HG03342 (cell line): ENCODE measurements at regions not wholly inside any gene's neighbourhood (a gene's known extent, or its start where the extent isn't known, plus 50 kb on each side); places are given as distances from the start of the nearest gene placed in this dataset.
"Not testable (repeated sequence)": the region's sequence is repeated elsewhere in the genome, so short reads cannot be mapped to it uniquely, and the experiment has no call there.

ENCODE experiments used
- ATAC-seq: cut with Tn5 transposase; IDR thresholded peaks from one replicate; pipeline ENCODE4 v1.9.1; 2021; ENCODE audit warnings: mild to moderate bottlenecking, moderate library complexity; ENCODE audit not compliant: unreplicated experiment

- no peak for ATAC-seq
Measured at GRCh38 chr22:48498526-48499331, 1328.9 kb downstream of the BRD1 start.

- ATAC-seq, result not testable (repeated sequence)
Measured at GRCh38 chr22:48497743-48498520, 1329.7 kb downstream of the BRD1 start.

- ATAC-seq, result no peak
Measured at GRCh38 chr22:48496987-48497650, 1330.6 kb downstream of the BRD1 start.

DNA sequence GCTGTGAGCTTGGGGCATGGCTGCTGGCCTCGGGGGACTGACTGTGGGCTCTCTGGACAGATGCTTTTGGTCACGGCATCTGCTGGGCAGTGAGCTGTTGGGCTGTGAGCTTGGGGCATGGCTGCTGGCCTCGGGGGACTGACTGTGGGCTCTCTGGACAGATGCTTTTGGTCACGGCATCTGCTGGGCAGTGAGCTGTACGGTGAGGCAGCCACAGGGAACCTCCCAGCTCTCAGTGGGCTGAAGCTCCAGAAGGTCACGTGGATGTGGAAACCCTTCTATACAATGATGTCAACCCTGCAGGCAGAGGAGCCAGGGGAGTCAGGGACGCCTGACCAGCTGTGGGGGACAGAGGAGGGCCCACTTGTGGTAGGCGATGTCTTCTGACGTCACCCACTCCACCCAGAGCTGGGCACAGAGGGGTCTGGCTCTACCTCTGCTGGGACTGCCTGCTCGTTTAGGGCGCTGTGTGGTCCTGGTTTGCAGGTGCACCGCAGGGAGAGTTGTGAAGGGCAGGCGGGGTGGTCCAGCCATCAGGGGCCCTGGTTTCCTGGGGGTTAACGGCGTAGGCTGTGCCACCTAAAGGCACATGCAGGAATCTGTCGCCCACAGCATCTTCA lies 1331.3 kb downstream of the BRD1 start:
- no peak for ATAC-seq

DNA sequence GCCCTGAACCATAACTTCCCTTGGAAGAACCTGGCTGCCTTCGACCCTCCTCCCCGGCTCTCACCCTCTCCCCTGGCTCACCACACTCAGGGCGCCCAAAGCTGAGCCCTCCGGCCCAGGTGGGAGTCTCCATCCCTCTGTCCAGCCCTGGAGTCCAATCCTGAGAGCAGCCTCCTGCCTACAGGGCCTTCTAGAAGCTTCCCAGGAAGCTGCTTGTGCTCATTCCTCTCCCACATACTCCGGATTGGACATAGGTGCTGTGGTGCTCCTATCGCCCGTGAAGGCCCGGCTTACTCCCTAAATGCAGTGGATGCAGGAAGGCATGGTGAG lies 1332.0 kb downstream of the BRD1 start:
- ATAC-seq, result no peak

GRCh38 chr22:48494968-48495750 lies 1332.5 kb downstream of the BRD1 start:
- ATAC-seq, result no peak

GRCh38 chr22:48494256-48494967 lies 1333.3 kb downstream of the BRD1 start:
- ATAC-seq, result no peak

- no peak for ATAC-seq
Measured at GRCh38 chr22:48493733-48494132, 1333.9 kb downstream of the BRD1 start.

- ATAC-seq, result no peak
Measured at GRCh38 chr22:48492366-48493320, 1335.0 kb downstream of the BRD1 start.

DNA sequence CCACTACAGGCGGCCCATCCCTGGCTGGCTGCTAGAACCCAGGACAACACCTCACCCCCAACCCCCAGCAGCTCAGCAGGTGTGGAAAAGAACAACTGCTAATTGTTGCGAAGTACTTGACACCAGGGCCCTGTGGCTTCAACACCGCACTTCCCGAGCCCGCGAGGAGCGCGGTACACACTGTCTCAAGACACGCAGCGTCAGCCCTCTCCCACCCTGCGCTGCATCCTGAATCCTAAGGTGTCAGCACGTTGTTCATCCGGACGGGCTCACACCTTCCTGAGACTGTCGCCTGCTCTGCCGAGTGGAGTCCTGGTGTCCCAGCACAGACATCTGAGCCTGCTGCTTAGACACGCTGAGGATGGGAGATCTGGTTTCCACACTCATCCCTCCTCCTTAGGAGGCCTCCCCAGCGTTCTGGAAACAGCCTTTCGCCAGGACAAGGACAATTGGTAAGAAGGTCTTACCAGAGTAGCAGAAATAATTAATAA lies 1336.2 kb downstream of the BRD1 start:
- no peak for ATAC-seq

GRCh38 chr22:48490500-48491411 lies 1336.9 kb downstream of the BRD1 start:
- ATAC-seq, result no peak

DNA sequence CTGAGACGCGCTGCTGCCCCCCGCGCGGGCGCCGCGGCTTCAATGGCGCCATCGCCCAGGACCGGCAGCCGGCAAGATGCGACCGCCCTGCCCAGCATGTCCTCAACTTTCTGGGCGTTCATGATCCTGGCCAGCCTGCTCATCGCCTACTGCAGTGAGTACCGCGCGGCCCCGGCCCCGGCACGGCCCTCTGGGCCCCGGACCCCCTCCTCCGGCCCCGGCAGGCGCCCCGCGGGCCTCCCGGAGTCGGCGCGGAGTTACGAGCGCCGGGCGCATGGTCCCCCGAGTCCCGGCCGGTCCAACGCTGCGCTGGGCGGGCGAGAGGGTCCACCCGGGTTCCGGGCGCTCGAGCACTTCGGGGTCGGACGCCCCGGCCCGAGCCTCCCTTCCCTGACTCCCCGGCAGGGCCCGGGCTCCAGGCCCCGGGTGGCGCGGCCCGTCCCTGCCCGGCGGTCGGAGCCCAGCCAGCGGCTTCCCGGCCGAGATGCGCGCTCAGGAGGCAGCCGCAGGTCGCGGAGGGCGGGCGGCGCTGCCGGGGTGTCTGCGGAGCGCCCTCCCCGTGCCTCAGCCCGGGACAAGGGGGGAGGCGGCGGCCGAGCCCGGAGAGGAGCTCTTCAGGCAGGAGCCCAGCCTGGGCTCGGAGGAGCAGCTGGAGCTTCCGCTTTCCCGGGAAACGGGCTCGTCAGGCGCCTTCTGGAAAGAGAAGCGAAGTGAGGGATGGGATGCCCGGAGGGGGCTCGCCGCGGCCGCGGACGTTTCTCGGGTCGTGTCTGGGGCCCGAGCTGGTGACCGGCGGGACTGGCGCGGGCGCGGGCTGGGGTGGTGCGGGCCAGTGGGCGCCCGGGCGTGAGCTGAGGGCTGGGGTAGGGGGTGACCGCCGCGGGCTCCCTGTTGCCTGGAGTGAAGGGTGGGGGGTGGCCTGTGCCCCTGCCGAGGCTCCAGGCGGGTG lies 1337.8 kb downstream of the BRD1 start:
- ATAC-seq, result no peak

DNA sequence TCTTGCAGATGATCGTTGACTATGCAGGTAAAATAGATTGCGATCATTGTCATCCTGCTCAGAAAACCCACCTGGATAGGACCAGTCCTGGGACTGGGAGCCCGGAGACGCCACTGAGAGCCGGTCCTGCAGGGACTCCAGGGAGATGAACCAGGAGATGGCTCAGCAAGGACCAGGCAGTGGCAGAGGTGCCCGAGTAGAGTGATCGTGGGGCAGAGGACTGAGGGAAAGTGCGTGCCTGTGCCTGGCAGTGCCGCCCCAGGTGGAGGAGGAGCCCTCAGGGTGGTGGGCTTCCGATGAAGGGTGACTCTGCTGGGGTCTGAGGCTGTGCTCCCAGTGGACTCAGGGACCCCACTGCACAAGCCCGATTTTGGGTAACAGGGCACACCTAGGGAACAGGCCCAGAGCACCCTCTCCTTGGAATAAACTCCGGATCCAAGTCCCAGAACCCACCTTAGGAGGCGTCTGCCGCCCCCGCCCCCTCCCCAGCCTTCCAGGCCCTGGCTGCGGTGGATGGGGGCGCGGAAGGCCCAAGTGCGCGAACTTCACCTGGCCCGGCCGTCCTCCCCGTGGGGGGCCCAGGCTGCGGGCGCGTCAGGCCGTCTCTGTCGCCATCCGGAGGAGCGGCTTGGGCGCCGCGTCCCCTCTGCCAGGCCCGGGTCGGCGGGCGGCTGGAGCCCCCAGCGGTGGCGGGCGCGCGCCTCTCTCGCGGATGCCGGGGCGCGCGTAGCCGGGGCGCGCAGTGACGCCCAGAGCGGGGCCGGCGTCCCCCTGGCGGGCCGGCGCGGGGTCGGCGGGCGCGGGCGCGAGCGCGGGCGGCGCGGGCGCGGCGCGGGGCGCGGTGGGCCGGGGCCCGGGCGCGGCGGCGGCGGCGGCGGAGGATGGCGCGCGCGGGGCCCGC lies 1338.8 kb downstream of the BRD1 start:
- no peak for ATAC-seq

GRCh38 chr22:48488149-48488551 lies 1339.5 kb downstream of the BRD1 start:
- no peak for ATAC-seq

DNA sequence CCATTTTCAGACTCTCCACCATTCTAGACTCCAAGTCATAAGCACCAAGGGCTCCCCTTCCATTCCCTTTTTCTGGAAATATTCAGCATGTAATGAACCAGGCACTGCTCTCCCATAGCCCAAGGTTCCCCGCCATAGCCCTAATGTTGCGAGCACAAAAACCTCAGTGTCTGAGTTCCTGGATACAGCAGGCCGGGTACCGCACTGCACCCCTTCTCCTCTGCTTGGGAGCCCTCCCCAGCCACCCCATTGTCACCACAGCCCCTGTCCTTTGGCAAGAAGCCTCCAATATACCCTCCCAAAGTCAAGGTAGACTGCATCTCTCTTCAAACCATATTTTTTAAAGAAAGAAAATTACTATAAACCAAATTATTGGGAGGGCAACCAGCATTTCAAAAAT lies 1341.1 kb downstream of the BRD1 start:
- no peak for ATAC-seq
